ENCODE measurements at regions not wholly inside any gene's neighbourhood (a gene's known extent, or its start where the extent isn't known, plus 50 kb on each side); places are given as distances from the start of the nearest gene placed in this dataset.

- TF ChIP-seq, protein P1, sequence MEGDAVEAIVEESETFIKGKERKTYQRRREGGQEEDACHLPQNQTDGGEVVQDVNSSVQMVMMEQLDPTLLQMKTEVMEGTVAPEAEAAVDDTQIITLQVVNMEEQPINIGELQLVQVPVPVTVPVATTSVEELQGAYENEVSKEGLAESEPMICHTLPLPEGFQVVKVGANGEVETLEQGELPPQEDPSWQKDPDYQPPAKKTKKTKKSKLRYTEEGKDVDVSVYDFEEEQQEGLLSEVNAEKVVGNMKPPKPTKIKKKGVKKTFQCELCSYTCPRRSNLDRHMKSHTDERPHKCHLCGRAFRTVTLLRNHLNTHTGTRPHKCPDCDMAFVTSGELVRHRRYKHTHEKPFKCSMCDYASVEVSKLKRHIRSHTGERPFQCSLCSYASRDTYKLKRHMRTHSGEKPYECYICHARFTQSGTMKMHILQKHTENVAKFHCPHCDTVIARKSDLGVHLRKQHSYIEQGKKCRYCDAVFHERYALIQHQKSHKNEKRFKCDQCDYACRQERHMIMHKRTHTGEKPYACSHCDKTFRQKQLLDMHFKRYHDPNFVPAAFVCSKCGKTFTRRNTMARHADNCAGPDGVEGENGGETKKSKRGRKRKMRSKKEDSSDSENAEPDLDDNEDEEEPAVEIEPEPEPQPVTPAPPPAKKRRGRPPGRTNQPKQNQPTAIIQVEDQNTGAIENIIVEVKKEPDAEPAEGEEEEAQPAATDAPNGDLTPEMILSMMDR (IDR thresholded peaks at IDR 0.05 in 4 of 5, conservative IDR thresholded peaks at IDR 0.05 in 1 of 5) = no peak
- no peak for TF ChIP-seq POLR2A (IDR thresholded peaks at IDR 0.05)
- intact Hi-C loops (cut with DNase I; ENCODE audit: low total_unique reads) = no loop called here
- no peaks in the 10 kb centered on the region for H3K36me3 ChIP-seq
- no peak overlapping the region for H3K27ac ChIP-seq
- H3K4me3 ChIP-seq = no peak overlapping the region
- DNase-seq = no peak
- in situ Hi-C loops (cut with MboI; ENCODE audit: low sequenced_read_pairs in 4 of 4) = no loop called here
- H3K4me1 ChIP-seq = no peaks in the 10 kb centered on the region
- H3K27me3 ChIP-seq = no peaks in the 10 kb centered on the region
- ATAC-seq = no peak
- no peaks in the 10 kb centered on the region for H3K9me3 ChIP-seq
These were observed 371.5 kb downstream of the NR2F1-AS1 start for GRCh38 chr5:93209476-93209875.

- no peak overlapping the region for H3K4me3 ChIP-seq
- TF ChIP-seq, protein P1 (IDR thresholded peaks at IDR 0.05 in 4 of 5, conservative IDR thresholded peaks at IDR 0.05 in 1 of 5) = no peak
- TF ChIP-seq POLR2A (IDR thresholded peaks at IDR 0.05) = no peak
- no peaks in the 10 kb centered on the region for H3K36me3 ChIP-seq
- no peak for ATAC-seq
- H3K4me1 ChIP-seq = no peaks in the 10 kb centered on the region
- in situ Hi-C loops (cut with MboI; ENCODE audit: low sequenced_read_pairs in 4 of 4) = no loop called here
- intact Hi-C loops (cut with DNase I; ENCODE audit: low total_unique reads) = no loop called here
- H3K27ac ChIP-seq = no peak overlapping the region
- H3K27me3 ChIP-seq = no peaks in the 10 kb centered on the region
- no peak for DNase-seq
- no peaks in the 10 kb centered on the region for H3K9me3 ChIP-seq
These were observed 372.8 kb downstream of the NR2F1-AS1 start for GRCh38 chr5:93208141-93208751.

- H3K4me3 ChIP-seq = no peak overlapping the region
- no peaks in the 10 kb centered on the region for H3K36me3 ChIP-seq
- H3K27ac ChIP-seq = no peak overlapping the region
- intact Hi-C loops (cut with DNase I; ENCODE audit: low total_unique reads) = no loop called here
- H3K4me1 ChIP-seq = no peaks in the 10 kb centered on the region
- no peaks in the 10 kb centered on the region for H3K27me3 ChIP-seq
- no peak for DNase-seq
- no peak for TF ChIP-seq POLR2A (IDR thresholded peaks at IDR 0.05)
- TF ChIP-seq, protein P1 (IDR thresholded peaks at IDR 0.05 in 4 of 5, conservative IDR thresholded peaks at IDR 0.05 in 1 of 5) = no peak
- no peaks in the 10 kb centered on the region for H3K9me3 ChIP-seq
- in situ Hi-C loops (cut with MboI; ENCODE audit: low sequenced_read_pairs in 4 of 4) = no loop called here
- no peak for ATAC-seq
These were observed 374.8 kb downstream of the NR2F1-AS1 start for GRCh38 chr5:93206203-93206602.

DNA sequence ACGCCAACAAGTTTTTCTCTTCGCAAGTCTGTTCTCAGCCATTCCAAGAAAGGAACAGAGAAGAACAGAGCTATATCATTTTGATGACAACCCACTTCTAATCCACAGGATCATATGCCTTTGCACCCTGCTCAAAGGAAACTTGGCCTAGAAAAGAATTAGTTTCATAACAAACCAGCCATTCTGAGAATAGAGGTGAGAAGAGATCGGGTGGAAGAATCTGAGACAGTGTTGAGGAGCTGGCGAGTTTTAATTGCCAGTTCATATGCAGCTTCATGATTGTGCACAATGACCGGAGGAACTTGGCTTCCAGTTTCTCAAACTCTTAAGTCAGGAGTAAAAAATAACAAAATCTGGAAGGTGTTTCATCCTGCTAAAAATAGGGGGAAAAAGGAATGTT is 380.0 kb downstream of the NR2F1-AS1 start:
- H3K4me3 ChIP-seq = no peak overlapping the region
- DNase-seq (no peak), ATAC-seq (no peak)
- H3K27ac ChIP-seq = no peak overlapping the region
- intact Hi-C loops (cut with DNase I; ENCODE audit: low total_unique reads) = no loop called here
- H3K4me1 ChIP-seq = no peaks in the 10 kb centered on the region
- H3K36me3 ChIP-seq = no peaks in the 10 kb centered on the region
- in situ Hi-C loops (cut with MboI; ENCODE audit: low sequenced_read_pairs in 4 of 4) = no loop called here
- no peak for TF ChIP-seq POLR2A (IDR thresholded peaks at IDR 0.05)
- TF ChIP-seq, protein P1 (IDR thresholded peaks at IDR 0.05 in 4 of 5, conservative IDR thresholded peaks at IDR 0.05 in 1 of 5) = no peak
- H3K9me3 ChIP-seq = no peaks in the 10 kb centered on the region
- H3K27me3 ChIP-seq = no peaks in the 10 kb centered on the region

- Histone ChIP-seq H3K36me3 (no peaks in the 10 kb centered on the region), H3K27ac (no peak overlapping the region), H3K9me3 (no peaks in the 10 kb centered on the region), H3K27me3 (no peaks in the 10 kb centered on the region), H3K4me3 (no peak overlapping the region), H3K4me1 (no peaks in the 10 kb centered on the region)
- ATAC-seq = no peak
- no peak for TF ChIP-seq POLR2A (IDR thresholded peaks at IDR 0.05)
- TF ChIP-seq, protein P1 (IDR thresholded peaks at IDR 0.05 in 4 of 5, conservative IDR thresholded peaks at IDR 0.05 in 1 of 5) = no peak
- in situ Hi-C loops (cut with MboI; ENCODE audit: low sequenced_read_pairs in 4 of 4) (no loop called here), intact Hi-C loops (cut with DNase I; ENCODE audit: low total_unique reads) (no loop called here)
- DNase-seq = no peak
These were observed 384.0 kb downstream of the NR2F1-AS1 start for GRCh38 chr5:93196986-93197385.
